ENCODE measurements at regions not wholly inside any gene's neighbourhood (a gene's known extent, or its start where the extent isn't known, plus 50 kb on each side); places are given as distances from the start of the nearest gene placed in this dataset.

DNA sequence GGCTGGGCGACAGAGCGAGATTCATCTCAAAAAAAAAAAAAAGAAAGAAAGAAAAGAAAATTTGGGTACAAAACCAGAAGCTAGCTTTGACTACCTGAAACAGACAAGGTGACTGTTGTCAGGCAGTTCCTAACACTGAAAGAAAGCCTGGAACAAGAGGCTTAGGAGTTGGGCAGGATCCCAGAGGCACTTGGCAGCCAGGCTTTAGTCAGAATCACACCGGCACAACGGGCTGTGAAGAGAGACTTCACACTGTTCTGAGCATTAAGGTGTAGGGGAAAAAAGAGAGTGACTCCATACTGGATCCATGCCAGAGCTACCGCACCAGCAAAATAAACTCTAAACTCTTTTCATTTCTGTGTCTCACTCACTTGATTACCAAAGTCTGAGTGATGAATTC, 130.8 kb downstream of the ZNF467 start:
- Histone ChIP-seq H3K79me1 (ENCODE audit: low read depth, low read length) (no peaks in the 10 kb centered on the region), H2BK15ac (ENCODE audit: low read length) (no peak overlapping the region), H3K4me2 (ENCODE audit: insufficient read depth in 1 of 2, low read depth in 2 of 2, low read length in 2 of 2) (no peak overlapping the region), H2BK5ac (ENCODE audit: low read depth, low read length) (no peak overlapping the region), H3K27ac (ENCODE audit: low read depth, low read length) (no peak overlapping the region), H3K79me2 (ENCODE audit: control insufficient read depth in 1 of 2, insufficient read depth in 2 of 2, low read length in 2 of 2) (no peaks in the 10 kb centered on the region), H3K23me2 (ENCODE audit: low read depth, low read length) (no peaks in the 10 kb centered on the region), H3K36me3 (ENCODE audit: control insufficient read depth in 2 of 4, insufficient read depth in 4 of 4, low read length in 3 of 4) (no peaks in the 10 kb centered on the region), H2BK120ac (replicated peaks; ENCODE audit: low read depth, low read length) (no peak overlapping the region), H3K56ac (replicated peaks; ENCODE audit: insufficient read length, low read depth, low read length) (no peak overlapping the region), H3K9me3 (ENCODE audit: insufficient read depth in 2 of 2, low read depth in 1 of 2, low read length in 1 of 2) (no peaks in the 10 kb centered on the region), H4K8ac (ENCODE audit: extremely low read depth, insufficient read depth, low read length) (no peak overlapping the region), H2AFZ (ENCODE audit: low read length) (no peak overlapping the region), H2AK5ac (ENCODE audit: low read depth, low read length) (no peak overlapping the region), H3K18ac (ENCODE audit: extremely low read depth, low read length) (no peak overlapping the region), H3K14ac (ENCODE audit: insufficient read length) (no peak overlapping the region), H4K20me1 (replicated peaks in 1 of 2; ENCODE audit: control insufficient read depth in 1 of 2, insufficient read depth in 2 of 2, low read length in 2 of 2) (no peaks in the 10 kb centered on the region), H3K4me3 (ENCODE audit: extremely low read depth in 1 of 4, insufficient read depth in 2 of 4, low read depth in 3 of 4, low read length in 4 of 4) (no peak overlapping the region), H3K27me3 (replicated peaks in 1 of 4; ENCODE audit: control insufficient read depth in 3 of 4, extremely low read depth in 1 of 4, insufficient read depth in 3 of 4, low read length in 3 of 4) (no peaks in the 10 kb centered on the region; a peak in 1 of 7 replicates), H4K91ac (replicated peaks; ENCODE audit: insufficient read length, low read length) (no peak overlapping the region), H3K9ac (replicated peaks in 1 of 4; ENCODE audit: extremely low read depth in 1 of 4, low read depth in 3 of 4, low read length in 3 of 4) (no peak overlapping the region; a peak in 1 of 7 replicates), H2BK12ac (ENCODE audit: low read depth, low read length) (no peak overlapping the region), H3K4me1 (replicated peaks in 1 of 4; ENCODE audit: control insufficient read depth in 3 of 4, insufficient read depth in 4 of 4, low read length in 3 of 4) (no peaks in the 10 kb centered on the region), H3K23ac (ENCODE audit: insufficient read length) (no peak overlapping the region), H2BK20ac (ENCODE audit: low read length) (no peak overlapping the region), H4K5ac (ENCODE audit: insufficient read length, low read depth, low read length) (no peak overlapping the region), H3K4ac (replicated peaks; ENCODE audit: insufficient read length, low read depth, low read length) (no peak overlapping the region)
- FAIRE-seq (no peak), DNase-seq (ENCODE audit: low read depth in 1 of 2, low spot score in 2 of 2) (no peak)
- ChIA-PET CTCF (ENCODE audit: partially characterized antibody) (interaction anchor here (2.1 kb wide), 1 partner anchor 20 kb away, joined by 8 read pairs; no protein-coding TSS in a partner anchor), POLR2A (ENCODE audit: partially characterized antibody) (interaction anchor here (1.5 kb wide), 1 partner anchor 8 kb away, joined by 3 read pairs; no protein-coding TSS in a partner anchor)
- TF ChIP-seq TEAD4 (IDR thresholded peaks at IDR 0.05; ENCODE audit: low read depth, low read length) (no peak), RAD21 (IDR thresholded peaks at IDR 0.05 in 1 of 2, conservative IDR thresholded peaks at IDR 0.05 in 1 of 2; ENCODE audit: low read depth in 2 of 2, low read length in 2 of 2) (no peak), CHD1 (IDR thresholded peaks at IDR 0.05; ENCODE audit: low read depth, low read length) (no peak), SUZ12 (IDR thresholded peaks at IDR 0.05; ENCODE audit: low read length) (no peak), SP1 (IDR thresholded peaks at IDR 0.05; ENCODE audit: low read depth, low read length) (no peak), MAFK (IDR thresholded peaks at IDR 0.05; ENCODE audit: low read depth, low read length) (no peak), KDM1A (IDR thresholded peaks at IDR 0.05; ENCODE audit: borderline replicate concordance, low read length) (no peak), KDM5A (IDR thresholded peaks at IDR 0.05; ENCODE audit: low read length) (no peak)
- TF ChIP-seq, protein P1, sequence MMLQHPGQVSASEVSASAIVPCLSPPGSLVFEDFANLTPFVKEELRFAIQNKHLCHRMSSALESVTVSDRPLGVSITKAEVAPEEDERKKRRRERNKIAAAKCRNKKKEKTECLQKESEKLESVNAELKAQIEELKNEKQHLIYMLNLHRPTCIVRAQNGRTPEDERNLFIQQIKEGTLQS (IDR thresholded peaks at IDR 0.05; ENCODE audit: insufficient read depth, low read depth, low read length): no peak
- WGBS, 2 experiments (ENCODE audit: extremely low coverage in 1 of 2, insufficient coverage in 1 of 2, insufficient read length in 1 of 2, insufficient replicate concordance in 2 of 2, low coverage in 1 of 2, low lambda C conversion rate in 2 of 2, missing lambda C conversion rate in 1 of 2): 75% methylated on average over 5 of the region's 5 CpGs; no CpG with 5 or more reads in 1 of the 2 experiments

Measured in H1 (cell line).